IMR-90 (cell line): ENCODE measurements at regions not wholly inside any gene's neighbourhood (a gene's known extent, or its start where the extent isn't known, plus 50 kb on each side); places are given as distances from the start of the nearest gene placed in this dataset.

Experiments used
- ATAC-seq: fragments of 200-7000 bp; cut with Tn5 transposase; 2 replicates; pipeline ENCODE4 v1.9.1; 2020; ENCODE audit warnings: low read depth, mild to moderate bottlenecking, moderate library complexity
- BruUV-seq: library from RNA; stranded (reverse); fragments of 400-500 nt; replicated peaks from 2 replicates; lab custom pipeline; 2021; lab: Mats Ljungman, UMichigan
- CTCF ChIA-PET: fragments of 300-600 bp; formaldehyde crosslinking; extraction: SDS; loops from one replicate; lab custom pipeline; 2021; ENCODE audit warnings: antibody characterized with exemption; lab: Yijun Ruan, JAX
- POLR2A ChIA-PET: fragments of 300-600 bp; sonication (Branson Sonifier 250); formaldehyde crosslinking; loops from one replicate; lab custom pipeline; 2022; ENCODE audit warnings: antibody characterized with exemption; ENCODE audit not compliant: unreplicated experiment; lab: Charles Lee
- DNase-seq: peaks from one replicate; pipeline ENCODE4 v3.0.0; 2013
- H2AFZ ChIP-seq: replicated peaks from 2 replicates; pipeline ENCODE3; 2013; ENCODE audit warnings: low read length, mild to moderate bottlenecking; ENCODE audit not compliant: poor library complexity
- H2AK5ac ChIP-seq: 2 replicates; pipeline ENCODE4 v1.6.1; 2013; ENCODE audit warnings: low read depth, low read length, inconsistent platforms
- H2AK9ac ChIP-seq: replicated peaks from 2 replicates; pipeline ENCODE3; 2013; ENCODE audit warnings: mild to moderate bottlenecking, low read depth, low read length, moderate library complexity; ENCODE audit not compliant: poor library complexity
- H2BK120ac ChIP-seq: 2 replicates; pipeline ENCODE4 v1.6.1; 2013; ENCODE audit warnings: low read depth, low read length, inconsistent platforms
- H2BK15ac ChIP-seq: 3 replicates; pipeline ENCODE4 v1.6.1; 2013; ENCODE audit warnings: low read depth, low read length, inconsistent platforms
- H2BK20ac ChIP-seq: 2 replicates; pipeline ENCODE4 v1.6.1; 2013; ENCODE audit warnings: low read depth, mild to moderate bottlenecking, inconsistent platforms, low read length, moderate library complexity
- H2BK5ac ChIP-seq: 2 replicates; pipeline ENCODE4 v1.6.1; 2013; ENCODE audit warnings: mild to moderate bottlenecking, low read depth, low read length, inconsistent platforms; ENCODE audit not compliant: poor library complexity, severe bottlenecking
- H3K14ac ChIP-seq: replicated peaks from 2 replicates; pipeline ENCODE4 v1.6.1; 2013; ENCODE audit warnings: low read depth, low read length, inconsistent platforms
- H3K18ac ChIP-seq: 2 replicates; pipeline ENCODE4 v1.6.1; 2013; ENCODE audit warnings: low read depth, low read length, control low read depth
- H3K23ac ChIP-seq: 2 replicates; pipeline ENCODE4 v1.6.1; 2013; ENCODE audit warnings: low read depth, low read length, inconsistent platforms
- H3K27ac ChIP-seq: 2 replicates; pipeline ENCODE4 v1.5.1; 2013; ENCODE audit warnings: mild to moderate bottlenecking, control low read depth, low read length; ENCODE audit not compliant: insufficient read depth
- H3K27me3 ChIP-seq: 2 replicates; pipeline ENCODE4 v1.6.1; 2013; ENCODE audit warnings: low read length; ENCODE audit not compliant: control insufficient read depth, insufficient read depth
- H3K36me3 ChIP-seq: 2 replicates; pipeline ENCODE4 v1.6.1; 2013; ENCODE audit warnings: low read length, mixed read lengths; ENCODE audit not compliant: control insufficient read depth, insufficient read depth
- H3K4ac ChIP-seq: 2 replicates; pipeline ENCODE4 v1.6.1; 2013; ENCODE audit warnings: low read depth, low read length, inconsistent platforms
- H3K4me1 ChIP-seq: 2 replicates; pipeline ENCODE4 v1.6.1; 2013; ENCODE audit warnings: low read length, mixed read lengths; ENCODE audit not compliant: control insufficient read depth, insufficient read depth
- H3K4me2 ChIP-seq: 2 replicates; pipeline ENCODE4 v1.6.1; 2013; ENCODE audit warnings: low read depth, mild to moderate bottlenecking, control low read depth, low read length, moderate library complexity
- H3K4me3 ChIP-seq: 2 replicates; pipeline ENCODE4 v1.5.1; 2013; ENCODE audit warnings: low read depth, mild to moderate bottlenecking, control low read depth, low read length, moderate library complexity; ENCODE audit not compliant: insufficient read depth
- H3K56ac ChIP-seq: 2 replicates; pipeline ENCODE4 v1.6.1; 2013; ENCODE audit warnings: low read length, inconsistent platforms; ENCODE audit not compliant: insufficient read depth; ENCODE audit errors: extremely low read depth
- H3K79me1 ChIP-seq, 2 experiments: 2 replicates each; pipeline ENCODE4 v1.6.1; 2013; ENCODE audit warnings: low read length in 2 of 2, inconsistent platforms in 1 of 2, low read depth in 1 of 2
- H3K9ac ChIP-seq: 2 replicates; pipeline ENCODE4 v1.6.1; 2013; ENCODE audit warnings: low read depth, low read length, control low read depth
- H3K9me1 ChIP-seq: 2 replicates; pipeline ENCODE4 v1.6.1; 2013; ENCODE audit warnings: low read length, inconsistent platforms; ENCODE audit not compliant: insufficient read depth
- H3K9me3 ChIP-seq: 2 replicates; pipeline ENCODE4 v1.6.1; 2013; ENCODE audit warnings: low read length; ENCODE audit not compliant: control insufficient read depth, insufficient read depth
- H4K20me1 ChIP-seq: 2 replicates; pipeline ENCODE4 v1.6.1; 2013; ENCODE audit warnings: low read length, inconsistent platforms; ENCODE audit not compliant: insufficient read depth
- H4K5ac ChIP-seq: 2 replicates; pipeline ENCODE4 v1.6.1; 2013; ENCODE audit warnings: mild to moderate bottlenecking, low read depth, low read length, control low read depth
- H4K8ac ChIP-seq, 2 experiments: 2 replicates each; pipeline ENCODE4 v1.6.1; 2013; ENCODE audit warnings: low read depth in 2 of 2, low read length in 2 of 2, control low read depth in 1 of 2, inconsistent platforms in 1 of 2
- H4K91ac ChIP-seq: 2 replicates; pipeline ENCODE4 v1.6.1; 2013; ENCODE audit warnings: low read depth, low read length, inconsistent platforms; ENCODE audit not compliant: insufficient read depth
- BHLHE40 ChIP-seq: fragments of 150-350 bp; IDR thresholded peaks from 2 replicates; pipeline ENCODE4 v1.6.1; 2016; ENCODE audit warnings: mild to moderate bottlenecking, low read depth, low read length
- CEBPB ChIP-seq: IDR thresholded peaks from 2 replicates; pipeline ENCODE4 v1.6.1; 2012; ENCODE audit warnings: low read depth, low read length, improper control_type of control experiment
- CHD1 ChIP-seq: IDR thresholded peaks from 2 replicates; pipeline ENCODE4 v1.6.1; 2012; ENCODE audit warnings: low read depth, low read length, improper control_type of control experiment
- CTCF ChIP-seq: conservative IDR thresholded peaks from 2 replicates; pipeline ENCODE4 v1.5.1; 2012; ENCODE audit warnings: mild to moderate bottlenecking, low read depth, low read length, improper control_type of control experiment
- ELK1 ChIP-seq: fragments of 150-350 bp; IDR thresholded peaks from 2 replicates; pipeline ENCODE4 v1.6.1; 2016; ENCODE audit warnings: low read depth, mild to moderate bottlenecking, low read length, moderate library complexity, borderline replicate concordance
- FOS ChIP-seq: fragments of 150-350 bp; IDR thresholded peaks from 2 replicates; pipeline ENCODE4 v1.6.1; 2016; ENCODE audit warnings: low read depth, low read length
- MAFK ChIP-seq: IDR thresholded peaks from 2 replicates; pipeline ENCODE4 v1.6.1; 2012; ENCODE audit warnings: low read depth, low read length, improper control_type of control experiment
- MAZ ChIP-seq: IDR thresholded peaks from 2 replicates; pipeline ENCODE4 v1.6.1; 2012; ENCODE audit warnings: low read depth, mild to moderate bottlenecking, low read length, improper control_type of control experiment, moderate library complexity, borderline replicate concordance
- MXI1 ChIP-seq: IDR thresholded peaks from 2 replicates; pipeline ENCODE4 v1.6.1; 2012; ENCODE audit warnings: low read depth, mild to moderate bottlenecking, low read length, moderate library complexity, borderline replicate concordance
- NFE2L2 ChIP-seq: fragments of 150-350 bp; IDR thresholded peaks from 2 replicates; pipeline ENCODE4 v1.6.1; 2016; ENCODE audit warnings: low read depth, mild to moderate bottlenecking, low read length
- POLR2A ChIP-seq: IDR thresholded peaks from 2 replicates; pipeline ENCODE4 v1.6.1; 2012; ENCODE audit warnings: mild to moderate bottlenecking, low read depth, low read length
- RAD21 ChIP-seq: IDR thresholded peaks from 2 replicates; pipeline ENCODE4 v1.6.1; 2012; ENCODE audit warnings: low read length, improper control_type of control experiment
- RCOR1 ChIP-seq: IDR thresholded peaks from 2 replicates; pipeline ENCODE4 v1.6.1; 2012; ENCODE audit warnings: mild to moderate bottlenecking, low read length, improper control_type of control experiment; ENCODE audit not compliant: insufficient replicate concordance
- RFX5 ChIP-seq: IDR thresholded peaks from 2 replicates; pipeline ENCODE4 v1.8.0; 2012; ENCODE audit warnings: low read depth, mild to moderate bottlenecking, low read length, moderate library complexity
- SMC3 ChIP-seq: fragments of 150-350 bp; IDR thresholded peaks from 2 replicates; pipeline ENCODE4 v1.6.1; 2016; ENCODE audit warnings: low read depth, mild to moderate bottlenecking, antibody characterized with exemption, low read length, moderate library complexity
- USF2 ChIP-seq: fragments of 150-350 bp; IDR thresholded peaks from 2 replicates; pipeline ENCODE4 v1.6.1; 2017; ENCODE audit warnings: mild to moderate bottlenecking, antibody characterized with exemption, low read length, low read depth
- WGBS, 2 experiments: methylation state at CpG; one replicate each; pipeline versions ENCODE4 v1.1.5 to v1.1.7; 2013; ENCODE audit warnings: missing lambda C conversion rate in 2 of 2; ENCODE audit not compliant: insufficient read length in 1 of 2; ENCODE audit errors: extremely low coverage in 2 of 2; 5-methylcytosine and 5-hydroxymethylcytosine counted together
- dilution Hi-C: fragments of 300-500 bp; cut with HindIII; formaldehyde crosslinking; loops from one replicate; pipeline ENCODE4 v1.14.3; 2018; ENCODE audit warnings: low sequenced_read_pairs; ENCODE audit not compliant: unreplicated experiment
- in situ Hi-C: fragments of 300-500 bp; cut with MboI; formaldehyde crosslinking; loops from 3 replicates; pipeline ENCODE4 v1.14.3; 2019; ENCODE audit warnings: low sequenced_read_pairs, inconsistent platforms, mixed read lengths
- intact Hi-C: fragments of 100-400 bp; cut with micrococcal nuclease; formaldehyde crosslinking; loops from 2 replicates; pipeline ENCODE4 v1.10.0; 2022

GRCh38 chr18:2164644-2165550 lies 406.4 kb downstream of the METTL4 start:
- dilution Hi-C loops, result no loop called here
- CTCF ChIA-PET, result no interaction called here
- TF ChIP-seq POLR2A, result no peak
- TF ChIP-seq MAFK, result no peak
- TF ChIP-seq CTCF, result no peak
- TF ChIP-seq FOS, result no peak
- no peak for TF ChIP-seq CEBPB
- no peak for TF ChIP-seq MXI1
- no peak for TF ChIP-seq CHD1
- no peak for TF ChIP-seq NFE2L2
- TF ChIP-seq RAD21, result no peak
- TF ChIP-seq BHLHE40, result no peak
- TF ChIP-seq RFX5, result no peak
- no peak for TF ChIP-seq SMC3
- no peak for TF ChIP-seq USF2
- TF ChIP-seq ELK1, result no peak
- TF ChIP-seq RCOR1, result no peak
- TF ChIP-seq MAZ, result no peak

More at GRCh38 chr18:2164644-2165550, 406.4 kb downstream of the METTL4 start:
- BruUV-seq, result no TSS peak
- no peak overlapping the region for H3K4me3 ChIP-seq
- no peak overlapping the region for H4K5ac ChIP-seq
- H2BK20ac ChIP-seq, result no peak overlapping the region
- no peaks in the 10 kb centered on the region for H3K9me3 ChIP-seq
- no peak overlapping the region for H4K91ac ChIP-seq
- no peak overlapping the region for H3K18ac ChIP-seq
- no peak overlapping the region for H3K27ac ChIP-seq
- H2AK9ac ChIP-seq, result no peak overlapping the region
- no peak overlapping the region for H2BK5ac ChIP-seq
- ATAC-seq (no peak), DNase-seq (no peak)
- no peak overlapping the region for H3K56ac ChIP-seq
- no peak overlapping the region for H2AK5ac ChIP-seq
- H3K27me3 ChIP-seq, result no peaks in the 10 kb centered on the region
- H3K9ac ChIP-seq, result no peak overlapping the region
- in situ Hi-C loops, result no loop called here
- no peaks in the 10 kb centered on the region for H4K20me1 ChIP-seq
- H2BK120ac ChIP-seq, result no peak overlapping the region
- no peak overlapping the region for H4K8ac ChIP-seq
- H2AFZ ChIP-seq, result no peak overlapping the region
- H2BK15ac ChIP-seq, result no peak overlapping the region
- H3K36me3 ChIP-seq, result no peaks in the 10 kb centered on the region
- H3K4me2 ChIP-seq, result no peak overlapping the region
- POLR2A ChIA-PET, result no interaction called here
- H3K79me1 ChIP-seq, result no peaks in the 10 kb centered on the region
- intact Hi-C loops, result no loop called here
- no peak overlapping the region for H3K14ac ChIP-seq
- no peaks in the 10 kb centered on the region for H3K9me1 ChIP-seq
- no peak overlapping the region for H3K23ac ChIP-seq
- no CpG with 5 or more reads among the region's 7 CpGs for WGBS, 2 experiments
- no peaks in the 10 kb centered on the region for H3K4me1 ChIP-seq
- H3K4ac ChIP-seq, result no peak overlapping the region
